Dermis microvascular lymphatic vessel endothelial cell (primary cell): ENCODE measurements at regions not wholly inside any gene's neighbourhood (a gene's known extent, or its start where the extent isn't known, plus 50 kb on each side); places are given as distances from the start of the nearest gene placed in this dataset.

Experiments used
- DNase-seq, 2 donors: peaks; one replicate each; pipeline versions ENCODE4 v3.0.0 to v3.0.0-alpha.2; 2010; ENCODE audit warnings: low read depth in 2 of 2

GRCh38 chr3:96086018-96086417, 728.4 kb upstream of the EPHA6 start:
- no peak for DNase-seq

DNA sequence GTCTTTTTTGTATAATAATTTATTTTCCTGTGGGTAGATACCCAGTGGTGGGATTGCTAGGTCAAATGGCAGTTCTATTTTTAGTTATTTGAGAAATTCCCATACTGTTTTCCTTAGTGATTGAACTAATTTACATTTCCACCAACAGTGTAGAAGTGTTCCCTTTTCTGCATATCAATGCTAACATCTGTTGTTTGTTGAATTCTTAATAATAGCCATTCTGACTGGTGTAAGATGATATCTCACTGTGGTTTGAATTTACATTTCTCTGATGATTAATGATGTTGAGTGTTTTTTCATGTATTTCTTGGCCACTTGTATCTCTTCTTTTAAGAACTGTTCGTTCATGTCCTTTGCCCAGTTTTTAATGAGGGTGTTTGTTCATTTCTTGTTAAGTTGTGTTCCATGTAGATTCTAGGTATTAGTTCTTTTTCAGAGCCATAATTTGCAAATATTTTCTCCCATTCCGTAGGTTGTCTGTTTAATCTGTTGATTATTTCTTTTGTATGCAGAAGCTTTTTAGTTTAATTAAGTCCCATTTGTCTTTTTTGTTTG, 713.3 kb upstream of the EPHA6 start:
- DNase-seq: no peak

- DNase-seq: no peak
Measured at GRCh38 chr3:96106701-96107100, 707.7 kb upstream of the EPHA6 start.
